HG02943 (cell line): ENCODE measurements at regions not wholly inside any gene's neighbourhood (a gene's known extent, or its start where the extent isn't known, plus 50 kb on each side); places are given as distances from the start of the nearest gene placed in this dataset.

Experiments used
- ATAC-seq: cut with Tn5 transposase; IDR thresholded peaks from one replicate; pipeline ENCODE4 v1.9.1; 2021; ENCODE audit warnings: mild to moderate bottlenecking, low read depth, moderate library complexity; ENCODE audit not compliant: unreplicated experiment

DNA sequence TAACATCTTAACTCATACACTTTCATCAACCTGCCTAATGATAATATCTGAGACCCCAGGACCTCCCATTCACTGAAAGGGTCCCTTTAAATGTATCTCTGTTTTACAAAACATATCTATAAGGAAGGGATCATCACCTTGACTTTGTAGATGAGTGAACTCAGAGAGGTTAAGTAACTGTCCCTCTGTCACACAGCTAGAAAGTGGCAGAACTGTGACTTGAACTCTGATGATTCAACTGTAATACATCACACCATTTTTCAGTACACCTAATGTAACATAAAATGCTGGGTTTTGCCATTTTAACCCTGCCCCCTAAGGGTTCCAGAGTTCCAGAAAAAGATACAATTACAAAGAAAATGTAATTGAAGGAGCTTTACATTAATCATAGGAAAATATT is 234.6 kb downstream of the ZEB2 start:
- no peak for ATAC-seq

DNA sequence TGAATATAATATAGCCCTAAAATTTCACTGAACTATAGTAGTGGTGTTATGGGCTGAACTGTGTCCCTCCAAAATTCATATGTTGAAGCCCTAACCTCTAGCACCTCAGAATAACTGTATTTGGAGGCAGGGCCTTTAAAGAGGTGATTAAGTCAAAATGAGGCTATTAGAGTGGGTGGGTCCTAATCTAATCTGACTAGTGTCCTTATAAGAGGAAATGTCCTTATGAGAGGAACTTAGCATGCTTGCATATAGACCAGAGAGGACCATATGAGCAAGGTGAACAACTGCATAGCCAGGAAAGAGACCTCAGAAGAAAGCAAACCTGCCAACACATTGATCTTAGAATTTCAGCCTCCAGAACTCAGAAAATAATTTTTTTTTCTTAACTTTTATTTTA is 238.4 kb downstream of the ZEB2 start:
- no peak for ATAC-seq

DNA sequence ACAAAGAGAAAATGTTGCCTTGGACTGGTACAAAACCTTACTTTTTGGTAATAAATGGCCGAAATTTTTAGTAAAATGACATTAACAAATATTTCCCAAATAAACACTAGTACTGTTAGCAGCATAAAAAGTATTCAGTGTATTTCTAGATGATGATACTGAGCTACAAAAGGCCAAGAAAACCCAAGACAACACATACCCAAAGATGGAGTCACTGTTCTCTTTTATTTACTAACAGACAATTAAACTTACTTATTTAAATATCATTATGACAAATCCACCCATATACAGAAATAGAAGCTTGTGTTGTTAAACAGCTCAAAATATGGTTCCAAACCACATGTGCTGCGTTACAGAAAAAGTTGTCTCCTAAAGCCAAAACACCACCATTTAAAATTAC is 239.9 kb downstream of the ZEB2 start:
- ATAC-seq, result no peak

DNA sequence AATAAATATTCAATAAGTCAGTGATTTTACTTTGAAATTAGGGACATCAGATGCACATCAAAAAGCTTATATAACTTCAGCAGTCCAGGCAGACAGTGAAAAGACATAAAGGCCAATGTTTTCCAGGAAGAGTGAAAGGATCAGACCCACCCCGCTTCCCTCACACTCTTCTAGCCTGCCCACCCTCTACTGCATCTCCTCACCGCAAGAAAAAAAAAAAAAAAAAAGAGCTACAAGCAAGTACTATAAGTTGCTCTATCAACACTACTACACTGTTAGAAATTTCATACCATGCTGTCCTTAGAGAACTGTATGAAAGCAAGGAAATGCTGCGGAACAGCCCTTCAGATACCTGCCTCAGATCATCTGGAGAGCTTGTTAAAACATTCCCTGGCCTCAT is 240.8 kb downstream of the ZEB2 start:
- ATAC-seq, result no peak

DNA sequence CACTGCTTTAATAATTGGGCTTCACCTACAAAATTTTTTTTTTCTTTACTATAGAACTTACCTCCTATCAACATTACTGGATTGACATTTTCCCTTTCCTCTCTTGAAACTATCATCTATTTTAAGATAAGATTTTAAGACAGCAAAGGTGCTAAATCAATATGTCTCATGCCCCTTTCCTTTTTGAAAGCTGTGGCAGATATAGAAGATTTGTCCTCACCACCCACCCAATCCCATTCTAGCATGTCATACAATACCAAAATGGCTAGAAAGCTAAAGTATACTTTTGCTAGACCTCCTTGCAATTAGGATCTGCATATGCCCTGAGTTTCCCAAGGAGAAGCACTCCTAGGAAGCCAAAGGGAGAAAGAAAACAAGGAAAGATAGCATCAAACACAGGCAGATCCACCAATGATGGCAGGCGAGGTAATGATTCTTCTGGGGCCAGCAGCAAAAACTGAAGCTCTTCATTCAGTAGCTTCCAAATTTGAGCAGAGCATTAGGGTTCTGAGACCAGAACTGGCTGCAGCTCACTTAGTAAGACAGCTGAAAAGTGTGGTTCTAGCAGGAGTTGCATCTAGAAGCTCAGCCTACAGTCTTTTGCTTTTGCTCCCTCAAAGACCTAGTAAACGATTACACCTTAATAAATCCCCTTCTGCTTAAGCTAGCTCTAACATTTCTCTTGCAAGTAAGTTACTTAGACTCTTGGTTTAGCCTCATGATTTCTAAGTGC is 242.1 kb downstream of the ZEB2 start:
- ATAC-seq, result no peak

DNA sequence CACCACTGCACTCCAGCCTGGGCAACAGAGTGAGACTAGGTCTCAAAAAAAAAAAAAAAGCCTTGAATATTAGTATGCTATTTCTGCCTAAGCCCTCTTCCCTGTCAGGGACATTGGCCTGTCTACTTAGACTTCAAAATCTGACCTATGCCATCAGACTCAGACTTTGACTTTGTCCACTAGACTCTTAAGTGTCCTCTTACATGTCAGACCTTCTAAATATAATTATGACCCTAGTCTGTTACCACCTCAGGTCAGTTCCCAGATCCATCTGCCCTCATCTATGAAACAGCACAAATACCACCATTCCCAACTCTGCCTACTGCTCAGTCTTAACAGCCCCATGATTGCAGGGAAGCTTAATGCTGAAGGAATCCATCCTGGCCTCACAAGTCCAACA is 244.6 kb downstream of the ZEB2 start:
- no peak for ATAC-seq

DNA sequence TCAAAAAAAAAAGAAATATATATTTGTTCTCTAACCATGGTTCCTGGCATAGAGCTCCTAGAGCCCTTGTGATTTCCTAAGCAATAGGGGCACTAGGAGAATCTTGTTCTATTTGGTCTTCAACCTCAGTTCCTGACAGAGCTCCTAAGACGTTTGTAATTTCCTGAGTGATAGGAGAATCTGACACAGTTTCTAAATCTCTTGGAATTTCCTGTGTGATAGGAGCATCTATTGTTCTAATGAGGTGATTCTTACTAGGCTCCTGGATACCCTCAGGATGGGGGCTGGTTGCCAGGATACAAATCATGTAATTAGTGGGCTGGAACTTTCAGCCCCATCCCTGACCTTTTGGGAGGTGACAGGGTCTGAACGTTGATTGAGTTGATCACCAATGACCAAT is 245.8 kb downstream of the ZEB2 start:
- ATAC-seq, result no peak

DNA sequence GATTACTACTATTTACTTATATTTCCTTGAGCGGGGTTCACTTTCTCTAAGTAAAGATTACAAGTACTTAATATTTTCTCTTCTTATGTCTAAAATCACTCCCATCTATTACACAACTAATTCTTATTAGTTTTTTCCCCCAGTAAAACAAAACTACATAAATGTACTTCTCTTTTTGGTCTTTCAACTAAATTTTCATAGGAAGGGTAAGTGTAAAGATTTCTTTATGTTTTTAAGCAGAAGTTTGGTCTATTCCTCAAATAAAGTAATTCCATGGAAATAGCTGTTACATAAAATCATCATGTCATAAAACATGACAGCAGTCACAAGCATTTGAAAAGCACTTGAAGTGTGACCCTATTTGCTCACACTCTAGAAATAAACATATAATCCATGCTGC is 249.0 kb downstream of the ZEB2 start:
- no peak for ATAC-seq

DNA sequence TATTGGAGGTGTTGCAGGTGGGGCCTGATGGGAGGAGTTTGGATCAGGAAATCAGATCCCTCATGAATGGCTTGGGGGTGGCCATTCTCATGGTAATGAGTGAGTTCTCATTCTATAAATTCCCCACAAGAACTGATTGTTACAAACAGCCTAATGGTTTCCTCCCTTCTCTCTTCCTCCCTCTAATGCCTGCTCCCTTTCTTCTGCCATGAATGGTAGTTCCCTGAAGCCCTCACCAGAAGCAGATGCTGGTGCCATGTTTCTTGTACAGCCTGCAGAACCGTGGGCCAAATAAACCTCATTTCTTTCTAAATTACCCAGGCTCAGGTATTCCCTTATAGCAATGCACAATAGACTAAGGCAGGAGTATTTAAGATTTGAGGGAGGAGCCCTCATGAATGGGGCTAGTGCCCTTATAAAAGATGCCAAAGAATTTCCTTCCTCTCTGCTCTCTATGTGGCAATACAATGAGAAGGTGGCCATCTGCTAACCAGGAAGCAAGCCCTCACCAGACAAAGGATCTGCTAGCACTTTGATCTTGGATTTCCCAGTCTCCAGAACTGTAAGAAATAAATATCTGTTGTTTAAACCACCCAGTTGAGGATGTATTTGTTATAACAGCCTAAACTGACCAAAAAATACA is 251.8 kb downstream of the ZEB2 start:
- ATAC-seq, result no peak

DNA sequence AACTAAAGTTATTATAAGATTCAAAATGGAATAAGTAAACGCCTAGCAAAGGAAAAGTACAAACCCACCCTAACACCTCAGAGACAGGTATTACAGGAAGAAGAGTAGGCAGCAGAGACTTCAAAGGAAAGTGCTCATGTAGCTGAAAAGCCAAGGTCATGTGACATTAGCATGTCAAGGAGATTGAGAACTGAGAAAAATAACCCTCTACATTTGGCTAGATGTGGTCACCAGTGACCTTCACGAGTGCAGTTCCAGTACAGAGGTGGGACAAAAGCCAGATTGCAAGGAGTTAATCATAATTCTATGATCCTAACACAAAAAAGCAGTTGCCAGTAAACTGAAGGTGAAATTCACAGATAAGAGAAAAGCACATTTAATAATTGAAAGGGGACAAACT is 252.7 kb downstream of the ZEB2 start:
- ATAC-seq, result peak; percentile 82

DNA sequence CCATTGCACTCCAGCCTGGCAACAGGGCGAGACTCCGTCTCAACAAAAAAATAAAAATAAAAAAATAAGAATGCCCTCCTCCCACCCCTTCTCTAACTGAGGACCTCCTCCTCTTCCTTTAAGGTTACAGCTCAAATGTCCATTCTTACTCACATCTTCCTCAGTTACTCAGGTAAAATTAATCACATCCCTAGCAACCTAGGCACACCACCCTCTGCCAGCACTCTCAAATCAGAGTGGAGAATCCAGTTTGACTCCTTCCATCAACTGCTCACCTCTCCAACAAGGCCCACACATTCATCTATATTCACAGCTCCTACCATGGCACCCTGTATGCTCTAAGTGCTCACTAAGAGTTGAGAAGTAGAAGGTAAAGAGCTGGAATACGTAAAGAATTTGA is 254.3 kb downstream of the ZEB2 start:
- no peak for ATAC-seq

DNA sequence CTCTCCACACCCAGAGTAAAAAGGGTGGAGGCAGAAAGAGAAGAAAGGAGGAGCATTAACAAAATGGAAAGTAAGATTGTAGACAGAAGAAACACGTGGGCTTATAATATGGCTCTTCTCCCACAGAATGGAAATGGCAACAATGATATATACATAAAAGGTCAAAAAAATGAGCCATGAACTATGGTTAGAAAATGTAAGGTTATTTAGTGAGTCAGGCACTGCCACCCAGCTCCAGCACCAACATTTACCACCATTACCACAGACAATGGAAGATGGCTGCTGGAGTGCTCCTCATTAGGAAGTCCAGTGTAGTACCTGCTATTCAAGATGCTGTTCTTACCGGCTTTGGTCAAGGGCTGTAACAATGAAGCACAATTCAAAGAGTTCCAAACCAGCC is 258.0 kb downstream of the ZEB2 start:
- no peak for ATAC-seq

DNA sequence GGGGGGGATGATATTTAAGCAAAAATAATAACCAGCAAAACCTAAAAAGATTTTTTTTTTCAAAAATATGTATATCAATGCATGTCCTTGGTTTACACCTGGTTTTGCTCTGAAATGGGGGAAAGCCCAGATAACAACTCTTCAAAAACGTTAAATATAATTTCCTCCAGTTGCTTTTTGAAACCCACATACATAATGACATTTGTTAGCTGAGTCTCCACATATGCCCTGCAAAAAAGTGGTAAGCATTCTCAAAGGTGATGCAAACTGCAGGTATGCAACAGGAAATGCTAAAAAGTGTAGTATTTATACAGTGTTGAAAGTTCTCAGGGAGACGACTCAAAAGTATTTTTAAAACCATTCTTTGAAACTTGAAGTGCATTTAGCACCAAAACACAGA is 258.6 kb downstream of the ZEB2 start:
- ATAC-seq, result no peak

DNA sequence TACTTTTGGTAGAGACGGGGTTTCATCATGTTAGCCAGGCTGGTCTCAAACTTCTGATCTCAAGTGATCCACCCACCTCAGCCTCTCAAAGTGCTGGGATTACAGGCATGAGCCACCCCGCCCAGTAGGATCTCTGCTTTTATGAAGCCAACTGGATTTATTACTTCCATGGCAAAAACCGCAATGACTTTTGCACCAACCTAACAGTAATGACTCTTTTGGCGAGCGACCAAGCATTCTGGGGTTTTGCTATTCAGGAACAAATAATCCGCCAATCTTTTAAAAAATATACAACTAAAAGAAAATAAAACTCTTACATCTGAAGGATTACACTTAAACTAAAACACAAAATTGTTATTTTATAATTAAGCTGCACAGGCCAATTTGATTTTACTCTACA is 260.6 kb downstream of the ZEB2 start:
- ATAC-seq, result no peak

DNA sequence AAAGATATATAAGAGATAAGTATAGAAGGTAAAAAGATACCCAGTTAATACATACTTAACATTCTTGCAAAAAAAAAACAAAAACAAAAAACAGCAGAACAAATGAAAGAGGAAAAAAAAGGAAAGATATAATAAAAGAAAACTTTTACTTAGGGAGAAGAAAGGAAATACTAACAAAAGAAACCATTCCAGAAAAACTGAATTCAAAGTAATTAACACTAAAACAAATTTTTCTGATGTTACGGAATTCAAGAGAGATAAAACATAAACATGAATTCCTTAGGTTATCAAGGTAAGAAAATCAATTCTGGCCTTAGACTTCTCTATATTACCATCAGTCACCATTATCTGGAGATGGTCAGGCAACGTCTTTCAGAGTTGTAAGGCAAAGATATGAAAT is 261.8 kb downstream of the ZEB2 start:
- ATAC-seq, result no peak

DNA sequence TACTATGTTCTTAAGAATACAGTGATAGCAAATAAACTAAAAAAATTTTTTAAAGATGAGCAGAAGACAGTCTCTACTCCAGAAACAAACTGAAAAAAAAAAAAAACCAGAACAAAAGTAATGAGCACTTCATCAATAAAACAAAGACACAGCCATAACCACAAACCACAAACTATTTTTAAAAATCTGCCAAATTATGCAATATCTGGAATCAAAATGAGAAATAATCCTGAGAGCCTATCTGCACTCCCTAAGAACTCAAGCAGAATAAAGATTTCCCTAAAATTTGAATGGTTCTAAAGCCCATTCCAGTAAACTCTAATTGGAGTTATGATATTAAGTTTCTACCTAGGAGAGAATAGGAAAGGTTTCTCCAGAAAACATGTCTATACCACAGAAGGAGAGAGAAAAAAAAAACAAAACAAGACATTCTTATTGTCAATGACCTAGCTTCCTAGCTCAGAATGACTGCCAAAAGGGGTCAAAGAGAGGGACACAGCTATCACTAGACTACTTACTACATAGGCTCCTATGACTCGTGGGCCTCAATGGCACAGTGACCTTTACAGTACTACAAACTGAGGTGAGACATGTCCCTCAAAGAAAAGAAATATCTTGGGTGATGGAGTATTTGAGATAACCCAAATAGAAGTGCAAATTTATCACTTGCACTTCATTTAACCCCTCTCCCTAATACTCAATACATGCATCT is 262.8 kb downstream of the ZEB2 start:
- ATAC-seq, result no peak

DNA sequence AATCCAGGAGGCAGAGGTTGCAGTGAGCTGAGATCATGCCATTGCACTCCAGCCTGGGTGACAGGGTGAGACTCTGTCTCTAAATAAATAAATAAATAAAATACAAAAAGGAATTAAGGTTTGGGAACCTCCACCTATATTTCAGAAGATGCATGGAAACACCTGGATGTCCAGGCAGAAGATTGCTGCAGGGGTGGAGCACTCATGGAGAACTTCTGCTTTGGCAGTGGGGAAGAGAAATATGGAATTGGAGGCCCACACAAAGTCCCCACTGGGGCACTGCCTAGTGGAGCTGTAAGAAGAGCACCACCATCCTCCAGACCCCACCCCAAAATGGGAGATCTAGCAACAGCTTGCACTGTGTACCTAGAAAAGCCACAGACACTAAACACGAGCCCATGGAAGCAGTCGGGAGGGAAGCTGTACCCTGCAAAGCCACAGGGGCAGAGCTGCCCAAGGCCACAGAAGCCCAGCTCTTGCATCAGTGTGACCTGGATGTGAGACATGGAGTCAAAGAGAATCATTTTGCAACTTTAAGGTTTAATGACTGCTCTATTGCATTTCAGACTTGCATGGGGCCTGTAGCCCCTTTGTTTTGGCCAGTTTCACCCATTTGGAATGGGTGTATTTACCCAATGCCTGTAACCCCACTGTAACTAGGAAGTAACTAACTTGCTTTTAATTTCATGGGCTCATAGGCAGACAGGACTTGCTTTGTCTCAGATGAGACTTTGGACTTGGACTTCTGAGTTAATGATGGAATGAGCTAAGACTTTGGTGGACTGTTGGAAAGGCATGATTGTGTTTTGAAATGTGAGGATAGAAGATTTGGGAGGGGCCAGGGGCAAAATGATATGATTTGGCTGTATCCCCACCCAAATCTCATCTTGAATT is 265.3 kb downstream of the ZEB2 start:
- ATAC-seq, result no peak

DNA sequence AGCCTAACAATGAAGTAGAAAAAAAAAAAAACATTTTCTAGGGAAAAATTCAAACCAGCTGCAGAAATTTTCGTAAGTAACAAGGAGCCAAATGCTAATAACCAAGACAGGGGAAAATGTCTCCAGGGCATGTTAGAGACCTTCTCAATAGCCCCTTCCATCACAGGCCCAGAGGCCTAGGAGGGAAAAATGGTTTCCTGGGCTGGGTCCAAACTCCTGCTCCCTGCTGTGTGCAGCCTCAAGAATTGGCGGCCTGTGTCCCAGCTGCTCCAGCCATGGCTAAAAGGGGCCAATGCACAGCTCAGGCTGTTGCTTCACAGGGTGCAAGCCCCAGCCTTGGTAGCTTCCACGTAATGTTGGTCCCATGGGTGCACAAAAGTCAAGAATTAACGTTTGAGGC is 266.2 kb downstream of the ZEB2 start:
- no peak for ATAC-seq

DNA sequence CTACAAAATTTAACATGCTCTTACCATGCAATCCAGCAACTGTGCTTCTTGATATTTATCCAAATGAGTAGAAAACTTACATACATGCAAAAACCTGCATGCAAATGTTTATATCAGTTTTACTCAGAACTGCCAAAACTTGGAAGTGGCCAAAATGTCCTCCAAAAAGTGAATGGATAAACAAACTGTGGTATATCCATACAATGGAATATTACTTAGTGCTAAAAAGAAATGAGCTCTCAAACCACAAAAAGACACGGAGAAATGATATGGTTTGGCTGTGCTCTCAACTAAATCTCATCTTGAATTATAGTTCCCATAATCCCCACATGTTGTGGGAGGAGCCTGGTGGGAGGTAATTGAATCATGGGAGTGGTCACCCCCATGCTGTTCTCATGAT is 267.2 kb downstream of the ZEB2 start:
- ATAC-seq, result no peak

DNA sequence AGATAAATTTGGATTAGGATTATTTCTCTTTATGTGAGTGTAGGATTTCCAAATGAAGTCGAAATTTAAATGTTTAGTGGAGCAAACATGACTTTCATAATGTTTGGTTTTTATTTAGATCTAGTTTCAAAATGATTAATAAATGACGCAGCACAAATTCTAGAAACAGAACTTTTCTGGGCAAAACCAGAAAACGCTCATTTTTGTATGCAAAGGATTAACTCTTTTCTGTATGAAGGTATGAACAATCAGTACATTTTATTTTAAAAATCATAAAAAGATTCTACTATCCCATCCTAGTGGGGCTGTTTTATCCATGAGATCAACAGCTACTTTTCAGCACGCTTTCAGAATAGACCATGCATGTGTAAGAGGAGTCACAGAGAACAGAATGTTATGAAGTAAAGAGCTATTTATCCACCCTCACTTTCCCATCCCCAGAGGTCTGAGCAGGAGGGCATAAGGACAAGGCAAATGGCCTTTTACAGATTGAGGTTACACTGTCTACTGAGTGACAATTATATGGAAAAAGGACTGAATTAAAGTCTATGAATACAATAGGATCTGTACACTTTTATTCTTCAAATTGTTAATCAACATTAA is 270.8 kb downstream of the ZEB2 start:
- ATAC-seq, result no peak
